NCI-H2227 (cell line): ENCODE measurements at regions not wholly inside any gene's neighbourhood (a gene's known extent, or its start where the extent isn't known, plus 50 kb on each side); places are given as distances from the start of the nearest gene placed in this dataset.
A peak's percentile ranks its signal among the peaks of the same experiment; 100 is the strongest.

Experiments used
- DNase-seq: peaks from one replicate; lab custom pipeline; 2025; ENCODE audit not compliant: unreplicated experiment; lab: John Stamatoyannopoulos, UW

DNA sequence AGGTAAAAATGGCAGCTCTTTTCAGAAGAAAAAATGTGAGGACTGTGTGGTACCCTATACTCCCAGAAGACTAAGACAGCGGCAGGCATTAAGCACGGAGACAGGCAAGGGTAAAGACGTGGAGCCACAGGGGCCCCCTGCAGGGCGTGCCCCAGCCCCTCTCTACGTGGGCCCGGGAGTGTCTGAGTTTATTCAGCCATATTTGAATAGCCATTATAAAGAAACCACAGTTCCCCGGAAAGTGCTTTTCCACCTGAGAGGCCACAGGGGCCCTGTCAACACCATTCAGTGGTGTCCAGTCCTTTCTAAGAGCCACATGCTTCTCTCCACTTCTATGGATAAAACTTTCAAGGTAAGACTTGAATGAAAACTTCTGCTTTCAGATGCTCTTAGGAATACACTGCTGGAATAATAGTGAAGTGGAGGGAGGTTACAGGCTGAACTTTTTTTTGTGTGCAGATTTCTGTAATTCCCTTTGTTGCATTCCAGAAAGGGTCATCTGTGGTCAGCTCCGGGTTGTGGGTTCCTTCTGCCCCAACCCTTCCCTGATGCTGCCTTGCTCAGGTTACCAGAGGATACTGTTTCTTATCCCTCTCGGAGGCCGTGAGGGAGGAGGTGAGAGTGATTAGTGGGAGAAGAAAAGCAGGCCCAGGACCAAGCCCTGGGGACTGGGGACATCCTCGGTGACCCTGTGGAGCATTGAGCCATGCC, 58.4 kb downstream of the SLC25A47 start:
- DNase-seq = no peak

DNA sequence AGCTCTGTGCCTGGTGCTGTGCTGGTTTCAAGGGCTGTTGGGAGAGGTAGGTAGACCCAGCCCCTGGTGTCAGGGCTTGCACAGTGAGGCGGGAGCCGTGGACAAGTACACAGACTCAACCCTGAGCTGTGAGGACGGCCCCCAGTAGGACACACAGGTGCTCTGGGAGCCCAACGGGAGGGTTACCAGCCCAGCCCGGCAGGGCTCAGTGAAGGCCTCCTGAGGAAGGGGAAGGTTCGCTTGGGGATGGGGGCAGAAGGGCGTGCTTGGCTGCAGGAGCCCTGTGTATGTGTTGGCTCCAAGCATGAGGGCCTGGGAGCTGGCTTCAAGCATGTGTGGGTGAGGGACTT, 58.9 kb downstream of the SLC25A47 start:
- no peak for DNase-seq

DNA sequence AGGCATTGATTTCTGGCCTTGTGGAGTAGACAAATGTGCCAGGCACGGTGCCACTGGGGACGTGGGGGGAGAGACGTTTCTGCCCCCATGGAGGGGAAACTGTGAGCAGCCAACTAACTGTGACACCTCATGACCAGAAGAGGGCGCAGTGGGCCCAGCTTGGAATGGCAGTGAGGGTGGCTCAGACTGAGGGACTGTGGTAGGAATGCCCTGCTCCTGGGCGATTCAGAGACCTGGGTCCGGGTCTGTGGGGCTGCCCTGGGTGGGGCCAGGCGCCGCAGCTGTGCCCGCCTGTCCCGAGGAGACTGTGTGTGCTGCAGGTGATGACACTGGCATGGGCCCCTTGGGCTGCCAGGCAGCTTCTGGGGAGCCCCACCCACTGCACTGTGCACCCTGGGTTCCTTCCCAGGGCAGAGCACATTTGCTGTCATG, 60.6 kb downstream of the SLC25A47 start:
- peak; percentile 84 for DNase-seq

DNA sequence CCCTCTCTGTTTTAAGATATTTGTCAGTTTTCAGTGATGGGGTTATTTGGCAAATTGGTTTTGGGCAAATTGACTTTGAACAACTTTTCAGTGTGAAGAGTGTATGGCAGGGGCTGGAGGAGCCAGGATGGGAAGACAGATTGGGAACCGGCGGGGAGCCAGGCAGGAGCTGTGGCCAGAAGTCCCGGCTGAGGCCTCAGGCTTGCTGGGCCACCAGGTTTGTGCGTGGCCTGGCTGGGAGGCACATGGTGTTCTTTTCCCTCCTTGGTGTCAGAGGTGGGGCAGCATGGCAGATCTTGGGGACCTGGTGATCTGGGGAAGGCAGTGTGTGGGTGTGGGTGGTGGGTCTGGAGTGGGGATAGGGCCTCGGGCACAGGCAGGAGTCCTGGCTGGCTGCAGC, 61.1 kb downstream of the SLC25A47 start:
- no peak for DNase-seq

DNA sequence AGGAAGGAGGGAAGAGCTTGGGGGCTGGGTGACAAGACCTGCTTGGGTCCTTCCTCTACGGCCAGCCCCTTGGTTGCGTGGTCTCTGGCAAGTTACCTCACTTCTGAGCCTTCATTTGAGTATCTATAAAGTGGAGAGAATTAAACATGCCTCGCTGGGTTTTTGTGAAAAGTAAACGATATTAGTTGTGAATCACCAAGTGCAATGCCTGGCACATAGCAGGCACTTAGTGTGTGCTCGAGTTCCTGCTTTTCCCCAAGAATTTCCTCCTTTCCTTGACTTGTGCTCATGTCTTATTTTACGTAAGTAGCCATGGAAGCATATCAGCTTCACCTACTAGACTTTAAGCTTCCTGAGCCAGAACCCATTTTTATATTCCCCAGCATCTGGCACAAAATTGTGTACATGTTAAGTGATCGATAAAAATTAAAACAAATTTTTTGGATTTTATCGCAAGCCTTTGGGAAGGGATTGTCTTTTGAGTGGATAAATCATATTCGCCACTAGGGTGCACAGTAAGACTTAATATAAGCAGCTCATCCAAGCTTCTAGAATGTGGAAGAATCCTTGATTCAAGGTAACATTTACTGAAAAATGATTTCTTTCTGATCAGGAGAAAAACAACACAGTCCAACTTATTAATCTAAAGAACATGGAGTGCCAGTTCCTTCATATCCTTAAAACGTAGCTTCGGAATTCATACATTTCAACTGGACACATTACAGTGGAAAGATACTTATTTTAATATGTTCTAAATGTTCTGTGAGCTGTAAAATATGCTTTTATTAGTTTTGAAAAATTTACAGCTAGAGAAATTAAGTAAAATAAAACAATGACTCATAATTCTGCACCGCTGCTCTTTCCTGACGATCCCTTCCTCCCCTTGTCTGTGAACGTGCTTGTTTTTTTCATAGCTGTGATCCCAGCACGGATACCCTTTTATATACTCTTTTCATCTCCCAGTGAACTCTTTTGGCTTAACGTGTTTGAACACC, 62.0 kb downstream of the SLC25A47 start:
- DNase-seq = peak; percentile 64

DNA sequence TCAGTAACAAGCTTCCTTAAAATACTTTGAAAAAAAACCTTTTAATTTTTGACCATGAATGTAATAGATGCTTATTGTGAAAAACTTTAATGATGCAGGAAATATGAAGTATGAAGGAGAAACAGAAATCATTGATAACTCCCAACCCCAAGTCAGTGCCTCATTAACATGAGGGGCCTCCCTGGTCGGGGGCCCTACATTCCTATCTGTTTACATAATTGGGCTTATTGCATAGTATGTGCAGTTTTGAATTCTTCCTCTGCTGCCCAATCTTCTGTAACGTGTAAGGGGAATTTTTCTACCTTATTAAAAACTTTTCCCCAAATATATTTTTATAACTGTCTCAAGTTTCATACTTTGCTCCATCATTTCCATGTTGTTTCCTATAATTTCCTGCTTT, 63.0 kb downstream of the SLC25A47 start:
- no peak for DNase-seq

DNA sequence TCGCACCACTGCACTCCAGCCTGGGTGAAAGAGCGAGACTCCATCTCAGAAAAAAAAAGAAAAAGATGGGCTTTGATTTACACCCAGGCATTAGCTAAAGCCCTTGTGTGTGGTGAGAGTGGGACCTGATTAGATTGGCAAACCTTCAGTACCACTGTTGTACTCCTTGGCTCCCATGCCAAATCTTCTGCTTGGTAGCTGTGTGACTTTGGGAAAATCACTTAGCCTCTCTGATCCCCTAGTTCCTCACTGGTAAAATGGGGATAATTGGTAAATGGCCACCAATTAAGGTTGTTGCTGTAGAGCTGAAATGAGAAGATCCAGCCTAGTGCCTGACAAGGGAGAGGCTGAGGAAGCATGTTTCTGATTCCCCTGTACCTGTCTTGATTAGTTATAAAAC, 63.7 kb downstream of the SLC25A47 start:
- DNase-seq = no peak

DNA sequence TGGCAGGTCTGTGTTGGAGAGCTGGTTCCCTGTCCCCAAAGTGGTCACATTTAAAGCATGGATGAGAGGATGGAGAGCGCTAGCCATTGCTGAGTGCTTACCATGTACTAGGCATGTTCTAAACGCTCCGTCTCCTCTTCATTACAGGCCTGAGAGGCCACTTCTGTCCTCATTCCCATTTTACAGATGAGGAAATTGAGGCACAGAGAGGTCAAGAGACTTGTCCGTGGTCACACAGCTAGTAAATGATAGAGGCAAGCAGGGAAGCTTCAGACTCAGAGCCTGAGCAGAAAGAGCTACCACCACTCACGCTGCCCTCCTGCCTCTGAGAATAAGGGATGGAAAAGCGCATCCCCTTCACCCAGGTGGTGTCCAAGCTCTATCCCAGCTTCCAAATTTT, 64.3 kb downstream of the SLC25A47 start:
- no peak for DNase-seq

DNA sequence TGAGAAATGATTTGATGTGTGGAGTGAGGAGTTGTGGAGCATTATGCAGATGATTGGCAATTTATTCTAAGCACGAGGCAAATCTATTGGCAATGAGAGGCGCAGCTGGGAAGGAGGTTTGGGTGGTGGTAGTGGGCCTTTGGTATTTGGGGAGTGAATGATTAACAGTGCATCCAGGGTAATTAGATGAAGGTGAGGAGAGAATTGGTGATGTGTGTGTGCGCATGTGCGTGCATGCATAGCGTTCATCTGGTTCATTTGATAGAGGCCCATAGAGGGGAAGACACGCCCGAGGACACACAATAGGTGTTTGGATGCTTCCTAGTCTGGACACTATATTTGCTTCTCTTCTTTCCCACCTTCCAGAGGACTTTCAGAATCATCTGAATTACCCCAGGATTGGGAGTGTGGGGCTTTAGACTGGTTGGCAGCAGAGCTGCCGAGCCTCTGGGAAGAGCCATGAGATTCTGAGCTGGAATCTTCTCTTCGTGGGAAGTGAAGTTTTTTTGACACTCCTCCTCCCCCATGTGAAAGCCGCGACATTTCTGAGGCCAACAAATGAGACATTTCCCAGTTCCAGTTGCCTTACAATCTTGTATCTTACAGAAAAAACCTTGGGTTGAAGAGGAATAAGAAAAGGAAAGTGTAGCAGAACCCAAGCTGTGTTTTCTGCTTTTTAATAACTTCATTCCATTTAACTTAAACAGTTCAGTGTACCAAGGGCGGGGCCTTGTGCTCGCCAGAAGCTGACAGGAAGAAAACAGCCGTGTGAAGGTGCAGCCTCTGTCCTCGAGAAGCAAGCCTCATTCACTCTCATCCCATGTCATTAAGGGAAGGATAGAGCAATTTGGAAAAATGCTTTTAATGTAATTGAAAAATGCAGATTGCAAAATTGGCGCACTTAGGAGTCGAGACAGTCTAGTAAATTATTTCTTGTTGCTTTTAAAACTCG, 65.2 kb downstream of the SLC25A47 start:
- no peak for DNase-seq

DNA sequence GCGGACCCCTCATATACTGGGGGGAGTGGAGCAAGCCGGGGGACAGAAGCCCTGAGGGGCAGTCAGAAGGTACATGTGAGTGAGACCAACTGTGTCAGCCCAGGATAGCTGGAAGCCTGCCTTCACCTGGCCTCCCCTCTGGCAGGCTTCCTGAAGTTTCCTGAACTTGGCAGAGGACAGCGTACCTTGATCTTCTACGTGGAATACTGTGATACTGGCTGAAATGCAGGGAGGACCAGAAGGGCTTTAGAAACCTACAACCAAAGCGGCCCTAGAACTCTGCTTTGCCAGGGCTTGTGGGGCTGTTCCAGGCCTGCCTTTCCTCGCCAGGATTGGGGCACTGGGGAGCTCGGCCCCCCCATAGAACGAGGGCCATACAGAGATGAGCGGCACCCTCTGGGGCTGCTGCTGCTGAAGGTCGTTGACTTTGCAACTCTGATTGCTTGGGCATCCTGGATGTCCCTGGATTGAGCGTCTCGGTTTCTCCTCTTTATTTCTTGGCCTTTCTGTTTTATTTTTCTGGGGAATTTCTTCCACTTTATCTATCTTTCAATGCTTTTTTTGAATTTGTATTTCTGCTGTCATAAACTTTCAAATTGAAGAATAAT, 66.5 kb downstream of the SLC25A47 start:
- no peak for DNase-seq

DNA sequence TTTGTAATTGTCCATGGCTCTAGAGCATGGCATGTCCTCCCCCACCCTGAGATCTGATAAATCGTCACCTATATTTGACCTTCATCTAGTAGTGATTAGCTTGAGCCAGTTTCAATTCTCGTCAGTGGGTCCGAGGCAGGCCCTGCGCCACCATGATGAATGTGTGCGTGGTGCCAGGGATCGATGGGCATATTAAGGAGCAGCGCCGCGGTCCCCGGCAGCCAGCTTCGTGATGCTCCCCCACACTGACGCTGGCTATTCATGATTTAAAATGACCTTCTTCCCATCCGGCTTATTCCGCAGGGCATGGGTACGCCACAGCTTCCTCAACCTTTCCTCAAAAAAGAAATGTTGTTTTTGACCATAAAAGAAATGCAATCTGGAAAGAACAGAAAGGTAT, 68.0 kb downstream of the SLC25A47 start:
- peak; percentile 29 for DNase-seq

DNA sequence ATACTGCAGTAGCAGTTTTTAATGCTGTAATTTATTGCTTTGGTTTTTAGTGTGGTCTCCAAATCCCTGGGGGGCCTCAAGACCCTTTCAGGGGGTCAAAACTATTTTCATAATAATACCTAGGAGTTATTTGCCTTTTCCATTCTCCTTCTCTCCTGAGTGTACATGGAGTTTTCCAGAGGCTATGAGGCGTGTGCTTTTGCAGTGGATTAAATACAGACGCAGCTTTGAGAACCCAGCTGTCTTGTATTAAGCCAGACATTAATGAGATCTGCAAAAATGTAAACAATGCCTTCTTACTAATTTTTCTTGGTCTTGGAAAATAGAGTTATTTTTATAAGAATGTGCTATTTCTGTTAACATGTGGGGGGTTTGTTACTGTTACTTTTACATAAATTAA, 68.6 kb downstream of the SLC25A47 start:
- DNase-seq = peak; percentile 23

DNA sequence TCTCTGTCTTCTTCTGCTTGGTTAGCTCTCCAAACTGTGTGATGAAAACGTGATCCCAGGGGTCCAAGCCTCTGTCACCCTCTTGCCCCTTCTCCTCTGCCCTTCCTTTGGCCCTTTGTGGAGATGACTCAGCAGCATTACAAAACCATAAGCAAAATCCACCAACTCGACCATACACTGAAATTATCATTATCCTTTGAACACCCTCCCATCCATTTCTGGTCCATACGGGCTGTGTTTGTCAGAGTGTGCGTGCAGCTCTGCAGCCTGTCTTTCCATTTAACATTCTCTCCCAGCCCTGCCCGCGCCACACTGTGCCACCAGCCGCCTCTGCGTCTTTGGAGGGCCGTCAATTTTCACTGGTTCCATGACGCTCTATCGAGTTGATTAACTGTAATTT, 69.2 kb downstream of the SLC25A47 start:
- peak; percentile 75 for DNase-seq

DNA sequence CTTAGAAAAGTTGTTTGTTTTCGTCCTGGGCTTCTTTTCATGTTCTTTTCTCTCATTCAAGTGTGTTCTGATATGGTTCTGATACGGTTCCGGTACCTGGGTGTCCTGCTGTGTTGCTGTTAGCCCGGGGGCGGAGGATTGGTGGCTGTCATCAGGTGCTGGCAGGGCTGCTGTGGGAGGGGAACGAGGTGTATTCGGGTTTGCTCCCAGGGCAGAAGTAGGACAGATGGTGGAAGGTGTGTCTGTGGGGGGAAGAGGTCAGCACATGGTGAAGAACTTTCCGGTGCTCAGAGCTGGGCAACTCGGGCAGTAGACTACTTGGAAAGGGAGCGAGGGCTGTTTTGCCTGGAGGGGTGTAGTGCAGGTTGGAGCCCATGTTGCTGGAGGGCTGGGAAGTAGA, 70.2 kb downstream of the SLC25A47 start:
- DNase-seq = peak; percentile 39

DNA sequence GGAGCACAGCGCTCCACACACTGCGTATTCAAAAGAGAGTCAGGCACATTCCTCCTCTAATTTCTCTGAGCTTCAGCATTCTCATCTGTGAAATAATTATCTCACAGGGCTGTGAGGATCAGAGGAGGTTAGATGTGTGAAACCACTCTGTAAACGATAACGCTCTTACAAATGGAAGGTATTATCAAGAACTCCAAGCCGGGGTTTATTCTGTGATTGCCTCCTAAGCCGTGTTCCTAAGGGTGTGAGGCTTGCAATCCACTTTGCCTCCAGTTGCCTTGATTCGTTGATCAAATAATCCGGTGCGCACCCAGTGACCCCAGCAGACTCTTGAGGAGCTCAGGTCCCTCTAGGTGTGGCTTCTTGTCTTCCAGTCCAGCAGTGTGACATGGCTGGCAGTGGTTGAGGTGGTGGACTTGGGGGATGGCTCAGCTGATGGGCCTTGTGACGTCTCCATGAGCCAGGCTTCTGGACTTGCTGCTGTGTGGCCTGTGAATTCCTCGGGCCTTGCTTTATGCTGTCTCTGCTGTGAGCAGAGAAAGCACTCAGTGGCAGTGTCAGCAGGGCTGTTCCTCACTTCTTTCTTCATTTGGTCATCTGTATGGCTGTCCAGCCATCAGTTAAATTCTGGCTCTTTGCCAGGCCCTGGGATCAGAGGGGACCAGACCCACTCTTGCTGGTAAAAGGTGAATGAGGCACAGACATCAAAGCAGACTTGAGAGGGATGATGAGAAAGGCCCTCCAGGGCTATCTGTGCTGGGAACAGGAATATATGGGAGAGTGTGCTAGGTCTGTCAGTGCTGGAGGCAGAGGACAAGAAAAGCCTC, 71.0 kb downstream of the SLC25A47 start:
- peak; percentile 21 for DNase-seq

DNA sequence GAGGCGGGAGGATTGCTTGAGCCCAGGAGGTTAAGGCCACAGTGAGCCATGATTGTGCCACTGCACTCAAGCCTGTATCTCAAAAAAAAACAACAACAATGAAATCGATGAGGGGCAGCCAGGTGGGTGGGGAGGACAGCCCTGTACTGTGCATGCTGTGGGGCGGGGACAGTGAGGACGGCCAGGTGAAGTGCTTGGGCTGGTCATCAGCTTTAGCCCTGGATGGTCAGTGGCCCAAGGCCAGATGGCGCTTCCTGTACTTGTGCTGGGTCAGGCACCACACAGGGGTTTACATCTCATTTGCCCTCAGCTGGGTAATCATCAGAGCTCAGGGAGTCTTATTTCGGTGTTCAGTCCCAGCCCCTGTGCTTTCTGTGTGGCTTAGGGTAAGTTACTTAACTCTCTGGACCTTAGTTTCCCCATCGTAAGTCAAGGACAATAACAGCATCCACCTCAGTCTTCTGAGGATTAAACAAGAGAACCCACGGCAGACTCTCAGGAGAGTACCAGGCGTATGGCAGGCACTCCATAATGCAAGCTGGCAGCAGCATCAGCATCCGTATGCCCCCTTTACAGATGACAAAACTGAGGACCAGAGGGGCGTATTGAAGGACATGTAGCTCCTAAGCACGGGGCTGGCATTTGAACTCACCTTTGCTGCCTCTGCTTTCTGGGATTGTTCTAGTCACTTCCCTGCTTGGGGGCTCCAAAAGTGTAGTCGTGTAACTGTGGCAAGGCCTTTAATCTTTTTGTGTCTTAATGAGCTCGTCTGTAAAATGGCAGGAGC, 71.9 kb downstream of the SLC25A47 start:
- no peak for DNase-seq

DNA sequence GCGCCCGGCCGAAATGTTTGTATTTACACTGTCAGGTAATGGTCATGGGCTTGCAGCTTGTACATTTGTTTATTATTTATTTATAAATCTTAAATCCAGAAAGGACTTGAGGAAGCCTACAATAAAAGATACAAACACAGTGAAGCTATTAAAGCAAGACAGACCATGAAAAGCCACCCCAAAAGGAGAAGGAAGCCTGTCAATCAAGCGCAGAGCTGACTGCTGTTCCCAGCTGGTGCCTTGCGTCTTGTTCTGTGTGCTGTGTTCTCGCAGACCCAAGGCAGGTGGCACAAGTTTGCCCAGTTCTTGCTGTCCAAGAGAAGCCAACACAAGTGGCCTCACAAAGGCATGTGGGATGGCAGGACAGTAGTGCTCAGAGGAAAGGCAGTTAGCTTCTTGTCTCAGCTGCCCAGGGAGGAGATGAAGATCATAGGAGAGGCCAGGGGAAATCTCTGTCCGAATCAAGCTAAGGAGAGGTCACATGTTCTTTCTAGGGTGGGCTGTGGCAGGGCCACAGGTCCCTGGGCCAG, 73.2 kb downstream of the SLC25A47 start:
- no peak for DNase-seq

DNA sequence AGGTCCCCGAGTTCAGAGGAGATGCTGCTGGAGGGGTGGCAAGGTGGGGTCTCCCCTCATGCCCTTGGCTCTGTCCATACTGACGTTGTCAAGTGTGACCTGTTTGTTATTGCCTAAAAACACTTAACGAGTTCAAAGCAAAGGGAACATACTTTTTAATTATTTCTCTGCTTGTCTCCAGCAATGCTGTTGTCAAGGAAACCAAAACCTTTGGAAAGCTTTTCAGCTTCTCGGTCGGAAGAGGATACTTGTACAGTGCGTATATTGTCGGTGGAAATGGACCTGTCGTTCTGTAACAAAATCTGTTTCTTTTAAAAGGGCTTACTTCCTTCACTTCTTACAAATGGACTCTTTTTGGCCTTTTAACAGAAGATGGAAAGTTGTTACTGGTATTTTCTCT, 73.9 kb downstream of the SLC25A47 start:
- DNase-seq = no peak

DNA sequence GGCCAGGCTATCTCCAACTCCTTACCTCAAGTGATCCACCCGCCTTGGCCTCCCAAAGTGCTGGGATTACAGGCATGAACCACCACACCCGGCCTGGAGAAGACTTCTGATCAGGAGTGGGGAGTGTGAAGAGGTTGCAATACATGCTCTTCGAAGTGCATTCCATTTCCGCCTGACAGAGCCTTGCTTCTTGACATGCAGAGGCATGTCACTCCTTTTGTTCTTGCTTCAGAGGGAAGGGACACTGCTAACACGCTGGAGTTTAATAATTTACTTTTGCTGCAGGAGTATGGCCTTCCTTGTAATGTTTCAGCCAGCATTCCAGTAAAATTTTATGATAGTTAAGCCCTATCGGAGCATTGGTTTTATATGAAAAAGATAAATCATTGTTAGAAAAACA, 74.9 kb downstream of the SLC25A47 start:
- no peak for DNase-seq
